PFSK-1 (cell line): ENCODE measurements at regions not wholly inside any gene's neighbourhood (a gene's known extent, or its start where the extent isn't known, plus 50 kb on each side); places are given as distances from the start of the nearest gene placed in this dataset.

ENCODE experiments used
- FOXP2 ChIP-seq: optimal IDR thresholded peaks from 2 replicates; pipeline ENCODE3; 2011; ENCODE audit warnings: borderline replicate concordance, control low read depth, inconsistent platforms; ENCODE audit not compliant: insufficient read depth; ENCODE audit errors: extremely low read length, extremely low read depth
- POLR2AphosphoS5 ChIP-seq: IDR thresholded peaks from 2 replicates; pipeline ENCODE4 v1.6.1; 2012; ENCODE audit warnings: low read depth, mild to moderate bottlenecking, control low read depth, low read length, moderate library complexity
- REST ChIP-seq, 2 experiments: IDR thresholded peaks; 2 replicates each; pipeline versions ENCODE4 v1.6.1 to v1.8.0; 2011 to 2012; ENCODE audit warnings: low read depth in 2 of 2, low read length in 2 of 2, control low read depth in 1 of 2, inconsistent platforms in 1 of 2, mild to moderate bottlenecking in 1 of 2, moderate library complexity in 1 of 2; ENCODE audit not compliant: insufficient read depth in 1 of 2
- SIN3A ChIP-seq: IDR thresholded peaks from 2 replicates; pipeline ENCODE4 v1.6.1; 2012; ENCODE audit warnings: mild to moderate bottlenecking, low read length, moderate library complexity, borderline replicate concordance; ENCODE audit not compliant: insufficient read depth
- TAF1 ChIP-seq: IDR thresholded peaks from 2 replicates; pipeline ENCODE4 v1.6.1; 2012; ENCODE audit warnings: low read length, control low read depth, borderline replicate concordance; ENCODE audit not compliant: insufficient read depth

GRCh38 chrX:39336671-39337311 lies 535.5 kb downstream of the MID1IP1 start:
- no peak for TF ChIP-seq SIN3A
- TF ChIP-seq POLR2AphosphoS5 = no peak
- TF ChIP-seq TAF1 = no peak
- TF ChIP-seq REST (IDR thresholded peaks at IDR 0.05; ENCODE audit: insufficient read depth in 1 of 2, low read depth in 2 of 2, low read length in 2 of 2) = no peak
- TF ChIP-seq FOXP2 = no peak
